HG03060 (cell line): ENCODE measurements at regions not wholly inside any gene's neighbourhood (a gene's known extent, or its start where the extent isn't known, plus 50 kb on each side); places are given as distances from the start of the nearest gene placed in this dataset.
"Not testable (repeated sequence)": the region's sequence is repeated elsewhere in the genome, so short reads cannot be mapped to it uniquely, and the experiment has no call there.

Source experiments
- ATAC-seq: cut with Tn5 transposase; IDR thresholded peaks from one replicate; pipeline ENCODE4 v1.9.1; 2021; ENCODE audit warnings: low read depth, moderate number of reproducible peaks; ENCODE audit not compliant: unreplicated experiment

- no peak for ATAC-seq
Measured at GRCh38 chr10:4285121-4285520, 500.1 kb upstream of the KLF6 start.

- no peak for ATAC-seq
Measured at GRCh38 chr10:4283846-4284610, 499.0 kb upstream of the KLF6 start.

DNA sequence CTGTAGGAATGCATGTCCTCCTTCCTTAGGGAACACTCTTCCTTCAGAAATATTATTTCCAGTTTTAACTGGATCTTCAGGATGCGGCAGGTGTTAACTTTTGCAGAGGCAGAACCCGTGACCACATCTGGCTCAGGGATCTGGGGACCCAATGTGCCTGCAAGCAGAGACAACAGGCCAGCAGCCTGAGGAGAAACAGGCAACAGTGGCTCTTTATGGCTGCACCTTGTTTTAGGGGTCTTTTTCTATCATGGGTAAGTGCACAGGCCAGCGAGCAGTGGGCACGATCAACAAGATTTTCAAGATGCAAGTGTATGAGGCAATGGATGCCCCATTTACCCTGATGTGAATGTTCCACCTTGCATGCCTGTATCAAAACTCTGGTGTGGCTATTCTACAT is 497.5 kb upstream of the KLF6 start:
- ATAC-seq: no peak

GRCh38 chr10:4281190-4281825 is 496.3 kb upstream of the KLF6 start:
- ATAC-seq: no peak

DNA sequence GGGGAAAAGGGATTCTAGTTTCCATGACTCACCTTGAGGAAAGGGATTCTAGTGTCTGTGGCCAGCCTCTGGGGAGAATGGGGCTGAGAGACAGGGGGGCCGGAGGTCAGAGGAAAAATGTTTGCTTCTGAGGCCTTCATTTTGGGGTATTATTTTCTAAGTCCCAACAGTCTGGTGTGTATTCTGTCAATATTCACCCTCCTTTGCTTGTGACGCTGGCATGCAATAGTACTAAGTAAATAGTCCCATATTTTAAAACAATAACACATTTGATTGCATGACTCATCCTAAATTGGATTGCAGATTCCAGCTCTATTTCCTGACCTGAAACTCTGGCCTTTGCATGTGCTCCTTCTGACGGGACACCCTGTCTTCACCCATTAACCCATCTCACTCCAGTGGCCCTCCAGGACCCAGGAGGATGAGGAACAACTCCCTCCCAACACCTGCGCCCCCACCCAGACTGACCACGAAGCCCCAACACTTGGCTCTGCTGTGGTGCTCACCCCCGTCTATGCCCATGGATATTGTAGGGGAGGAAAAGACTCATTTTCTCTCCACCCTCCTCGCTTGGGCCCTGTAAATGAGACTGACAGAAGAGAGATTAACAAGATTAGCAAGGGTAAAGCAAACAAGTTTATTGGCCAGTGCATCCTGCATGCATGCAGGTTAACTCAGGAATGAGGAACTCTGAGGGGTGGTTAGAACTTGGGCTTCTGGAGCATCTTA is 495.6 kb upstream of the KLF6 start:
- ATAC-seq: no peak

DNA sequence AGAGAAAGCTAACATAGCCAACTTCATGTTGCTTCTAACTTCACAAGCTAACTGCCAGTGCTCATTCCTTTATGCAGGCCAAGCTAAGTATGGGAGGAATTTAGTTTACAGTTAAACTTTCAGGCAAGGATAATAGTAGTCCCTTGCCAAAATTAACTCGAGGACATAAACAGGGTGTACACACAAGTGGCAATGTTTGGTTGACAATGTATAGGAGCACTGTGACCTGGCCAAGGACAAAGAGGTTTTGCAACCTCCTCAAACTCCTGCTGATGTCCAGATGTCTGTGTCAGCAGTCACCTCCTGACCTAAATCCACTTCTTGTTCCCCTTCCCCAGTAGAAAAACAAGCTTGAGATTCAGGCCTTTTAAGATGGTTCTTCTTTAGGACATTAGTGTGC is 494.6 kb upstream of the KLF6 start:
- no peak for ATAC-seq

DNA sequence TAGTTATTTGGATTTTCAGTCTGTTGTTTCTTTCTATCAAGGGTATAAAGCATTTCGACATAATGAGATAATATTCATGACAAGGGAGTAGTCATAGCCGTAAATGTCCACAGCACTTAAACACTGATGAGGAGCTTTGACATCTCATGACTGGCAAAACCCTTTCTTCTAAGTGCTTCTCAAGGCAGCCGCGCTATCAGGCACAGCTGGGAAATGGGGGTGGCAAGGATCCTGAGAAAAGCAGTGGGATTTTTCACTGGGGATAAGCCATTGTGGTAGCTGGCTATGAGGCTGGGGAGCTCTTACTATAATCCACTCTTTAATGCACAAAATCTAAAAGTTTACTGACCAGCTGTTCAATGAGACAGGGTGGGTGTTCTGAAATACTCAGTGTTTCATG is 493.2 kb upstream of the KLF6 start:
- no peak for ATAC-seq

DNA sequence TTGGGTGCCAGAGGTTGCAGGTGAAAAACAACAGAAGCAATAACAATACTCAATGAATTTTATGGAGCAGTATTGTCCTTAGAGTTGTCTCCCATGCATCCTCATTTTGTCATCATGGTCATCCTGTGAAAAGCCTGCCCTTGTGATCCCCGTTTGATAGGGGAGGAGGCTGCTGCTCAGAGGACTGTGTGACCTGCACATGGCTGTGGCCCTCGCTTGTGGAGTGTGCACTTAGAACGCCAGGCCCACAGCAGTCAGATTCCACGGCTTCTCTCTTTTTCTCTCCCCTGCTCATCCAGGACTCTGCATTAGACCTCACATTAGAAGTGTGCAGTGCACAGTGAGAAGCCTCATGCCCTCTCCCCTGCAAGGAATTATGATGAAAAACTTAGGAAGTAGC is 491.1 kb upstream of the KLF6 start:
- ATAC-seq: no peak

GRCh38 chr10:4274671-4275070 is 489.7 kb upstream of the KLF6 start:
- not testable (repeated sequence) for ATAC-seq

DNA sequence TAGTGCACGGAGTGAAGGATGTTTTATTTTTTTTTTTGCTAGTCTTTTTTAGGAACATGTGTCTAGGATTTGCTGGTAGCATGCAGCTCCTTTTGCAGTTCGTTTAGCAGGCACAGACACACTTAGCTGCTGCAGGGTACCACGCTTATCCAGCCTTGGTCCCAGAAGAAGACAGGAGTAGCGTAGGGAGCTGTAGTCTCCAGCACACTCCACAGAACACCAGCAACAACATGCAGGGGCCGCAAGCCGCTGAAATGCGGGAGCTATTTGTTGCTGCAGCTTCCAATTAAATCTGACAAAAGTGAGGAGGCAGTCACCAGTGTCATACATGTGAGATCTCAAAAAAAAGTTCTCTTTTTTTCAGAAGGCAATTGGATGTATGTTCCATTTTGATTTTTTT is 486.2 kb upstream of the KLF6 start:
- ATAC-seq: no peak

GRCh38 chr10:4270116-4270515 is 485.1 kb upstream of the KLF6 start:
- ATAC-seq: no peak

- not testable (repeated sequence) for ATAC-seq
Measured at GRCh38 chr10:4268490-4268889, 483.5 kb upstream of the KLF6 start.

DNA sequence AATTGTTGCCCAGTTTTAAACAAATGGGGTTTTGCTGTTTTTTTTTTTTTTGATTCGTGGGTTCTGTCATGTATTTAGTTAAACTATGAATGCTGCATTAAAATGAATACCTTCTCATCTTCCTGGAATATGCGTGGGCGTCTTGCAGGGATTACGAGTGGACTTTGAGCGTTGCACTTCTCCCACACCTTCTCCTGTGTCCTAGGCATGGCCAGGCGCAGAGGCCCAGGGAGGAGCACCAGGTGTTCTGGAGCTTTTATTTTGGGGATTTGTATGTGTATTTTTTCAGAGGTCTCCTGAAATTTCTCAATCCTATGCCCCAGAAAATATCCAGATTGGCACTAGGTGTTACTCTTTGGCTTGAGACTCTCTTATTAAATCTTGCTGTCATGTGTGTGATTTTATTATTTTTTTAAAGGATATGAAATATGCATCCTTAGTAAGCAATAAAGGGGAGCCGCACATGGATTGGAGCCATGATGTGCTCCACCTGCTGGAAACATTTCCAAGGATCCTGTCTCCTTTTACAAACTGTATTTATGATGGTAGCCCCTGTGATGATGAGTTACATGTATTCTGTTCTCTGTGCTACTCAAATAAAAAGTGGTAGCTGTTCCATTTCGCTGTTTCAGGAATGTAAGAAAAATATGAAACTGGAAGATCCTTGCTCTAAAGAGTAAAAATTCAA is 482.2 kb upstream of the KLF6 start:
- ATAC-seq: no peak

- no peak for ATAC-seq
Measured at GRCh38 chr10:4266416-4267085, 481.5 kb upstream of the KLF6 start.

DNA sequence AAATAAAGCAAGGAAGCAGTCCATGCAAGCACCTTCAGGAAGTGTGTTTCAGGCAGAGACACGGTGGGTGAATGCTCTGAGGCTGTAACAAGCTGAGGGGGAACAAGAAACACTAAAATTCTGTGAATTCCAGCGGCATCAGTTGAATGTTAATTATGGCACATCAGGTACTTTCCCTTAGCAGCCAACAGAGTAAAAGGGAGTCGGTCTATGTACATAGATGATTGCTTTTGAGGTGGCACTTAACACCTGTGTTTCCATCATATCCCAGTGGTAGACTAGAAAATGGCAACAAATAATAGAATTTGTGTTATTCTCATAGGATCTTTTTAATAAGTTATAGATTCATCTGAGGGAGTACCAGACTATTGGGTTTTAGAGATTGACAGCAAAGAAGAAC is 481.0 kb upstream of the KLF6 start:
- no peak for ATAC-seq

DNA sequence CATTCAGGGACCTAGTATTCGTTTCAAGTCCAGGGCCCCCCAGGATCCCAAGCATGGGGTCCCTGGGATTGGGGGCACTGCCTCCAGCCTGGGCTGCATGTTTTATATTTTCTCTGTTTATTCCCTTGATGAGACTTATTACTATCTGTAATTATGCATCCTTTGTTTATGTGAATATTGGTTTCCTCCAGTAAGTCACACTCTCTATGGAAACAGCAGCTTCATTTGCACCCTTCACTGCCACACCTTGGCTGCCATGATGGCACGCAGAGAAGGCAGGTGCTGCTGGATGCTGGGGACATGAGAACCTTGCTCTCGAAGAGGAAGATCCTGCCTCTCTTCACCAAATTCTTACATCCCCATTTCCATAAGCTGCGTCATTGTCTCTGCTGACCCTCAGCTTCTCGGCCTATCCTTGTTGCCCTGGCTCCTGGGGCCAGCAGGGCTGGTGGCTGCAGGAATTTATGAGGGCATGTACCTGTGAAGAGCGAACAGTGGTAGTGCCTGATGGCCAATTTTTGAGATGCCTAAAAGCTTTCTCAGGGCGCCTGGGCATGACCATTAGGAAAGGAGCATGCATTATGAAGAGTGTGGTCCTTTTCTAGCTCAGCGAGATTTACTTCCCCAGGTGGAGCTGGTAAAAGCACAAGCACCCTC is 479.3 kb upstream of the KLF6 start:
- ATAC-seq: no peak

- ATAC-seq: no peak
Measured at GRCh38 chr10:4263601-4263921, 478.6 kb upstream of the KLF6 start.

GRCh38 chr10:4262870-4263600 is 478.0 kb upstream of the KLF6 start:
- ATAC-seq: no peak

GRCh38 chr10:4262449-4262848 is 477.4 kb upstream of the KLF6 start:
- no peak for ATAC-seq
